ENCODE measurements at regions not wholly inside any gene's neighbourhood (a gene's known extent, or its start where the extent isn't known, plus 50 kb on each side); places are given as distances from the start of the nearest gene placed in this dataset.
A peak's percentile ranks its signal among the peaks of the same experiment; 100 is the strongest.

- peak; percentile 64 to 65 for DNase-seq (ENCODE audit: low read depth in 2 of 2)
These were observed 156.2 kb downstream of the MELK start for GRCh38 chr9:36728651-36729520.

- DNase-seq (ENCODE audit: low read depth in 2 of 2) = no peak
These were observed 157.2 kb downstream of the MELK start for GRCh38 chr9:36729906-36730305.

GRCh38 chr9:36730414-36730813, 157.7 kb downstream of the MELK start:
- no peak for DNase-seq (ENCODE audit: low read depth in 2 of 2)

GRCh38 chr9:36731068-36731956, 158.6 kb downstream of the MELK start:
- no peak for DNase-seq (ENCODE audit: low read depth in 2 of 2)

GRCh38 chr9:36734737-36735136, 162.0 kb downstream of the MELK start:
- no peak for DNase-seq (ENCODE audit: low read depth in 2 of 2)

GRCh38 chr9:36736648-36737047, 164.0 kb downstream of the MELK start:
- DNase-seq (ENCODE audit: low read depth in 2 of 2) = no peak

- DNase-seq (ENCODE audit: low read depth in 2 of 2) = no peak
These were observed 165.8 kb downstream of the MELK start for GRCh38 chr9:36738318-36738976.

- no peak for DNase-seq (ENCODE audit: low read depth in 2 of 2)
These were observed 166.8 kb downstream of the MELK start for GRCh38 chr9:36739373-36740116.

GRCh38 chr9:36742264-36742663, 169.6 kb downstream of the MELK start:
- DNase-seq (ENCODE audit: low read depth in 2 of 2) = no peak

- no peak for DNase-seq (ENCODE audit: low read depth in 2 of 2)
These were observed 172.0 kb downstream of the MELK start for GRCh38 chr9:36744678-36745077.

- no peak for DNase-seq (ENCODE audit: low read depth in 2 of 2)
These were observed 173.3 kb downstream of the MELK start for GRCh38 chr9:36745977-36746376.

- no peak for DNase-seq (ENCODE audit: low read depth in 2 of 2)
These were observed 173.7 kb downstream of the MELK start for GRCh38 chr9:36746415-36746814.

- peak in 1 of 2 donors; percentile 20 for DNase-seq (ENCODE audit: low read depth in 2 of 2)
These were observed 175.7 kb downstream of the MELK start for GRCh38 chr9:36748322-36748899.

- no peak for DNase-seq (ENCODE audit: low read depth in 2 of 2)
These were observed 176.8 kb downstream of the MELK start for GRCh38 chr9:36749461-36749860.

GRCh38 chr9:36750630-36751029, 177.9 kb downstream of the MELK start:
- DNase-seq (ENCODE audit: low read depth in 2 of 2) = no peak

- no peak for DNase-seq (ENCODE audit: low read depth in 2 of 2)
These were observed 182.3 kb downstream of the MELK start for GRCh38 chr9:36755019-36755418.

- DNase-seq (ENCODE audit: low read depth in 2 of 2) = no peak
These were observed 186.4 kb downstream of the MELK start for GRCh38 chr9:36759141-36759540.

- no peak for DNase-seq (ENCODE audit: low read depth in 2 of 2)
These were observed 187.3 kb downstream of the MELK start for GRCh38 chr9:36759976-36760375.

GRCh38 chr9:36760667-36761420, 188.1 kb downstream of the MELK start:
- DNase-seq (ENCODE audit: low read depth in 2 of 2) = no peak

GRCh38 chr9:36762958-36763357, 190.3 kb downstream of the MELK start:
- no peak for DNase-seq (ENCODE audit: low read depth in 2 of 2)

All from stimulated activated CD8-positive, alpha-beta memory T cell treated with anti-CD3 and anti-CD28 coated beads, Interleukin-2, amount 100 ng/mL, for 48 hours (primary cell).